CD14-positive monocyte (primary cell): ENCODE measurements at regions not wholly inside any gene's neighbourhood (a gene's known extent, or its start where the extent isn't known, plus 50 kb on each side); places are given as distances from the start of the nearest gene placed in this dataset.

Source experiments
- DNase-seq, 3 donors: peaks; one replicate each; pipeline ENCODE4 v3.0.0-alpha.2; 2011 to 2022
- H2AFZ ChIP-seq: 2 replicates; pipeline ENCODE4 v1.6.0; 2012; ENCODE audit warnings: mild to moderate bottlenecking, low read depth, low read length, inconsistent platforms; ENCODE audit not compliant: insufficient read depth, poor library complexity, severe bottlenecking
- H3K27ac ChIP-seq, 2 donors: 1 replicate in 1 of 2; 2 replicates in 1 of 2; pipeline ENCODE4 v1.5.1; 2012 to 2013; ENCODE audit warnings: low read length in 2 of 2, control low read depth in 1 of 2, inconsistent platforms in 1 of 2, low read depth in 1 of 2, mild to moderate bottlenecking in 1 of 2
- H3K27me3 ChIP-seq, 2 donors: one replicate each; pipeline versions ENCODE4 v1.6.0 to v1.6.1; 2011 to 2013; ENCODE audit warnings: low read length in 2 of 2; ENCODE audit not compliant: control insufficient read depth in 2 of 2, insufficient read depth in 2 of 2
- H3K36me3 ChIP-seq, 2 donors: replicated peaks in 1 of 2; 1 replicate in 1 of 2; 2 replicates in 1 of 2; pipeline versions ENCODE4 v1.5.1 to v1.6.1; 2012 to 2013; ENCODE audit warnings: low read length in 2 of 2, control low read depth in 1 of 2, inconsistent platforms in 1 of 2, mild to moderate bottlenecking in 1 of 2; ENCODE audit not compliant: insufficient read depth in 2 of 2, control insufficient read depth in 1 of 2
- H3K4me1 ChIP-seq, 2 donors: 1 replicate in 1 of 2; 2 replicates in 1 of 2; pipeline versions ENCODE4 v1.5.1 to v1.6.1; 2012 to 2013; ENCODE audit warnings: low read length in 2 of 2, control low read depth in 1 of 2, inconsistent platforms in 1 of 2, mild to moderate bottlenecking in 1 of 2, moderate library complexity in 1 of 2; ENCODE audit not compliant: insufficient read depth in 2 of 2, control insufficient read depth in 1 of 2
- H3K4me2 ChIP-seq: replicated peaks from 2 replicates; pipeline ENCODE3; 2012; ENCODE audit warnings: low read length, moderate library complexity, mild to moderate bottlenecking; ENCODE audit not compliant: poor library complexity, severe bottlenecking; ENCODE audit errors: extremely low read depth
- H3K4me3 ChIP-seq, 3 experiments: fragments of 200-600 bp in 1 of 3; sonication (generic) in 1 of 3; replicated peaks in 1 of 3; 1 replicate in 2 of 3; 2 replicates in 1 of 3; pipeline ENCODE4 v1.5.1; 2011 to 2013; ENCODE audit warnings: low read length in 3 of 3, mild to moderate bottlenecking in 3 of 3, control low read depth in 2 of 3, low read depth in 2 of 3, inconsistent platforms in 1 of 3, moderate library complexity in 1 of 3
- H3K79me2 ChIP-seq: 2 replicates; pipeline ENCODE4 v1.6.0; 2012; ENCODE audit warnings: mild to moderate bottlenecking, control low read depth, inconsistent platforms, low read length, moderate library complexity; ENCODE audit not compliant: insufficient read depth
- H3K9ac ChIP-seq: 2 replicates; pipeline ENCODE4 v1.6.0; 2017; ENCODE audit warnings: low read length, mild to moderate bottlenecking; ENCODE audit not compliant: insufficient read depth, poor library complexity, severe bottlenecking
- H3K9me3 ChIP-seq, 2 donors: replicated peaks in 1 of 2; 1 replicate in 1 of 2; 2 replicates in 1 of 2; pipeline versions ENCODE4 v1.5.1 to v1.6.1; 2012 to 2013; ENCODE audit warnings: low read length in 2 of 2, control low read depth in 1 of 2; ENCODE audit not compliant: control insufficient read depth in 1 of 2, insufficient read depth in 1 of 2
- H4K20me1 ChIP-seq: 2 replicates; pipeline ENCODE4 v1.6.0; 2012; ENCODE audit warnings: mild to moderate bottlenecking, low read length, control low read depth, moderate library complexity; ENCODE audit not compliant: insufficient read depth
- H3K27ac Mint-ChIP-seq, 7 donors: one replicate each; pipeline ENCODE4 v1.8.0; 2020; ENCODE audit warnings: mild to moderate bottlenecking in 7 of 7, mixed read lengths in 7 of 7, moderate library complexity in 6 of 7, inconsistent platforms in 2 of 7
- H3K27me3 Mint-ChIP-seq, 3 donors: one replicate each; pipeline ENCODE4 v1.8.0; 2021 to 2022; ENCODE audit warnings: low read depth in 3 of 3, mild to moderate bottlenecking in 3 of 3, mixed read lengths in 3 of 3, moderate library complexity in 3 of 3, inconsistent platforms in 1 of 3
- H3K36me3 Mint-ChIP-seq, 2 donors: one replicate each; pipeline ENCODE4 v1.8.0; 2020; ENCODE audit warnings: mixed read lengths in 2 of 2, inconsistent platforms in 1 of 2, mild to moderate bottlenecking in 1 of 2
- H3K4me1 Mint-ChIP-seq: one replicate; pipeline ENCODE4 v1.8.0; 2020; ENCODE audit warnings: mild to moderate bottlenecking, mixed read lengths
- H3K4me3 Mint-ChIP-seq, 2 donors: one replicate each; pipeline ENCODE4 v1.8.0; 2020; ENCODE audit warnings: mild to moderate bottlenecking in 2 of 2, mixed read lengths in 2 of 2, moderate library complexity in 1 of 2
- H3K9me3 Mint-ChIP-seq, 7 donors: one replicate each; pipeline ENCODE4 v1.8.0; 2020 to 2022; ENCODE audit warnings: mixed read lengths in 7 of 7, mild to moderate bottlenecking in 6 of 7, moderate library complexity in 6 of 7, inconsistent platforms in 2 of 7
- CTCF ChIP-seq: fragments of 200-600 bp; IDR thresholded peaks from one replicate; pipeline ENCODE4 v1.8.0; 2022; ENCODE audit warnings: antibody characterized with exemption, mild to moderate bottlenecking
- WGBS: methylation state at CpG from one replicate; pipeline ENCODE4 v1.1.5; 2013; ENCODE audit warnings: missing lambda C conversion rate; ENCODE audit not compliant: insufficient coverage; 5-methylcytosine and 5-hydroxymethylcytosine counted together
- intact Hi-C, 2 donors: fragments of 100-400 bp; cut with micrococcal nuclease; formaldehyde crosslinking; loops; one replicate each; pipeline versions ENCODE4 v1.15.0 to v1.15.1; 2023

GRCh38 chr18:42632801-42633200, 482.7 kb downstream of the RIT2 start:
- WGBS = 50% methylated on average over 1 of the region's 1 CpG
- no peak for TF ChIP-seq CTCF
- H3K79me2 ChIP-seq = no peaks in the 10 kb centered on the region
- no peak overlapping the region for H3K9ac ChIP-seq
- intact Hi-C loops = no loop called here
- peaks cover 10% of the 10 kb centered on the region for H3K4me1 Mint-ChIP-seq
- no peak overlapping the region for H3K4me2 ChIP-seq
- H2AFZ ChIP-seq = no peak overlapping the region
- no peak overlapping the region for H3K27ac ChIP-seq
- no peak overlapping the region for H3K4me3 ChIP-seq
- no peak overlapping the region for H3K4me3 Mint-ChIP-seq
- DNase-seq = no peak
- no peaks in the 10 kb centered on the region for H3K36me3 ChIP-seq
- H3K4me1 ChIP-seq = peaks cover 0 to 2% of the 10 kb centered on the region in 2 donors
- peaks cover 2 to 7% (median 3%) of the 10 kb centered on the region in 7 donors for H3K9me3 Mint-ChIP-seq
- H3K36me3 Mint-ChIP-seq = no peaks in the 10 kb centered on the region
- no peaks in the 10 kb centered on the region for H4K20me1 ChIP-seq
- H3K27ac Mint-ChIP-seq = no peak overlapping the region
- H3K27me3 Mint-ChIP-seq = peaks cover 0 to 1% (median 1%) of the 10 kb centered on the region in 3 donors
- no peaks in the 10 kb centered on the region for H3K9me3 ChIP-seq
- H3K27me3 ChIP-seq = no peaks in the 10 kb centered on the region

- no peak for TF ChIP-seq CTCF
- Mint-ChIP-seq H3K4me1 (peaks cover 10% of the 10 kb centered on the region), H3K9me3 (peaks cover 0 to 3% (median 0%) of the 10 kb centered on the region in 7 donors), H3K27me3 (peaks cover 0 to 3% (median 1%) of the 10 kb centered on the region in 3 donors), H3K27ac (no peak overlapping the region), H3K4me3 (no peak overlapping the region), H3K36me3 (no peaks in the 10 kb centered on the region)
- Histone ChIP-seq H2AFZ (no peak overlapping the region), H4K20me1 (no peaks in the 10 kb centered on the region), H3K79me2 (no peaks in the 10 kb centered on the region), H3K27me3 (no peaks in the 10 kb centered on the region), H3K4me3 (no peak overlapping the region), H3K9ac (no peak overlapping the region), H3K36me3 (no peaks in the 10 kb centered on the region), H3K9me3 (no peaks in the 10 kb centered on the region), H3K4me1 (peaks cover 0 to 2% of the 10 kb centered on the region in 2 donors), H3K4me2 (no peak overlapping the region), H3K27ac (no peak overlapping the region)
- intact Hi-C loops = no loop called here
- DNase-seq = no peak
- 40% methylated on average over 1 of the region's 3 CpGs for WGBS
These were observed 480.0 kb downstream of the RIT2 start for GRCh38 chr18:42635378-42636048.
